ENCODE measurements at regions not wholly inside any gene's neighbourhood (a gene's known extent, or its start where the extent isn't known, plus 50 kb on each side); places are given as distances from the start of the nearest gene placed in this dataset.

GRCh38 chr4:141921293-141921692 is 284.9 kb downstream of the IL15 start:
- Histone ChIP-seq H3K27ac (ENCODE audit: extremely low read length, insufficient read depth, low read length) (no peak overlapping the region), H3K79me2 (ENCODE audit: insufficient read depth, low read length) (no peaks in the 10 kb centered on the region), H3K36me3 (replicated peaks in 1 of 2; ENCODE audit: control insufficient read depth in 1 of 2, insufficient read depth in 2 of 2, low read length in 2 of 2) (no peaks in the 10 kb centered on the region), H2AFZ (ENCODE audit: low read length) (no peak overlapping the region), H3K4me3 (replicated peaks in 1 of 3; ENCODE audit: insufficient read depth in 1 of 3, low read depth in 2 of 3, low read length in 3 of 3) (no peak overlapping the region), H3K9me3 (ENCODE audit: low read length) (0 out of 2 replicates have a peak, but pooled peaks cover 3% of the 10 kb centered on the region), H3K4me1 (ENCODE audit: insufficient read depth, low read length) (no peaks in the 10 kb centered on the region), H3K4me2 (ENCODE audit: low read depth, low read length) (no peak overlapping the region), H3K9ac (ENCODE audit: insufficient read depth, low read depth, low read length) (no peak overlapping the region), H4K20me1 (ENCODE audit: insufficient read depth, low read length) (no peaks in the 10 kb centered on the region), H3K27me3 (ENCODE audit: control insufficient read depth in 1 of 2, insufficient read depth in 2 of 2, low read length in 2 of 2) (no peaks in the 10 kb centered on the region)
- DNase-seq (ENCODE audit: low spot score) (no peak), ATAC-seq (no peak), FAIRE-seq (no peak)
- WGBS (ENCODE audit: low lambda C conversion rate) = 3% methylated on average over 1 of the region's 1 CpG
- CTCF ChIA-PET (ENCODE audit: low intra/inter-chr PET ratio, low total read pairs) = no interaction called here
- no TSS peak for BruUV-seq (replicated peaks)
- in situ Hi-C loops (cut with HindIII; ENCODE audit: extremely low pct_ligation_motif_present, low pct_unique_long_range_greater_than_20kb) = no loop called here
- TF ChIP-seq ZNF572 (CRISPR knock-in tag; IDR thresholded peaks at IDR 0.05) = no peak
- no peak for TF ChIP-seq TOPORS (CRISPR knock-in tag; IDR thresholded peaks at IDR 0.05)
- no peak for TF ChIP-seq ZSCAN21 (CRISPR knock-in tag; IDR thresholded peaks at IDR 0.05; ENCODE audit: borderline replicate concordance)
- TF ChIP-seq ZNF883 (CRISPR knock-in tag; IDR thresholded peaks at IDR 0.05; ENCODE audit: not compliant biosample characterization) = no peak
- TF ChIP-seq ZNF253 (CRISPR knock-in tag; IDR thresholded peaks at IDR 0.05; ENCODE audit: borderline replicate concordance) = no peak
- intact Hi-C loops (cut with micrococcal nuclease; ENCODE audit: unreplicated experiment) = no loop called here
- POLR2A ChIA-PET = no interaction called here

DNA sequence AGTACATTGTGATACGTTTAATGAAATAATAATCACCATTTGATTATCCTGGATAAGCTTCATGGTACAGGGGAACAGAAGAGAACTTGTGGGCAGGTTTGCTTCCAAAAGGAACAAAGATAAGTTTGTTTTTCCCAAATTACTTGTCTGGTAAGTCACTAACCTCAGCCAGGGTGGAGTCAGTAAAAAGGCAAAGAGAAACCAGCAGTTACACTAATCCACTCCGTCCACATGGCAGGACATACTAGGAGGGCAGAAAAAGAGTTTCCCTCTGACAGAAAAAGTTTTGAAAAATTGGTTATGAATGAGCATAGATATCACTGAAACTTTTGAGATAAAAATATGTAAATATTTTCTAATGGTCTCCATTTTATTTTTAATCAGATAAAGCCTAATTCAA is 285.9 kb downstream of the IL15 start:
- DNase-seq (ENCODE audit: low spot score) (no peak), ATAC-seq (no peak), FAIRE-seq (no peak)
- Histone ChIP-seq H3K79me2 (ENCODE audit: insufficient read depth, low read length) (no peaks in the 10 kb centered on the region), H3K4me3 (replicated peaks in 1 of 3; ENCODE audit: insufficient read depth in 1 of 3, low read depth in 2 of 3, low read length in 3 of 3) (no peak overlapping the region), H2AFZ (ENCODE audit: low read length) (no peak overlapping the region), H3K9me3 (ENCODE audit: low read length) (0 out of 2 replicates have a peak, but pooled peaks cover 3% of the 10 kb centered on the region), H3K9ac (ENCODE audit: insufficient read depth, low read depth, low read length) (no peak overlapping the region), H3K4me2 (ENCODE audit: low read depth, low read length) (no peak overlapping the region), H3K36me3 (replicated peaks in 1 of 2; ENCODE audit: control insufficient read depth in 1 of 2, insufficient read depth in 2 of 2, low read length in 2 of 2) (no peaks in the 10 kb centered on the region), H3K4me1 (ENCODE audit: insufficient read depth, low read length) (no peaks in the 10 kb centered on the region), H3K27me3 (ENCODE audit: control insufficient read depth in 1 of 2, insufficient read depth in 2 of 2, low read length in 2 of 2) (no peaks in the 10 kb centered on the region), H4K20me1 (ENCODE audit: insufficient read depth, low read length) (no peaks in the 10 kb centered on the region), H3K27ac (ENCODE audit: extremely low read length, insufficient read depth, low read length) (no peak overlapping the region)
- intact Hi-C loops (cut with micrococcal nuclease; ENCODE audit: unreplicated experiment) (no loop called here), in situ Hi-C loops (cut with HindIII; ENCODE audit: extremely low pct_ligation_motif_present, low pct_unique_long_range_greater_than_20kb) (no loop called here)
- CTCF ChIA-PET (ENCODE audit: low intra/inter-chr PET ratio, low total read pairs) = no interaction called here
- POLR2A ChIA-PET = no interaction called here
- WGBS (ENCODE audit: low lambda C conversion rate) = 0% methylated on average over 2 of the region's 2 CpGs
- no TSS peak for BruUV-seq (replicated peaks)
- no peak for TF ChIP-seq TGIF2 (CRISPR knock-in tag; IDR thresholded peaks at IDR 0.05)
- TF ChIP-seq ZHX2 (IDR thresholded peaks at IDR 0.05; ENCODE audit: low read depth) = no peak
- no peak for TF ChIP-seq ZHX2 (CRISPR knock-in tag; IDR thresholded peaks at IDR 0.05; ENCODE audit: borderline replicate concordance)
- TF ChIP-seq, protein P1, sequence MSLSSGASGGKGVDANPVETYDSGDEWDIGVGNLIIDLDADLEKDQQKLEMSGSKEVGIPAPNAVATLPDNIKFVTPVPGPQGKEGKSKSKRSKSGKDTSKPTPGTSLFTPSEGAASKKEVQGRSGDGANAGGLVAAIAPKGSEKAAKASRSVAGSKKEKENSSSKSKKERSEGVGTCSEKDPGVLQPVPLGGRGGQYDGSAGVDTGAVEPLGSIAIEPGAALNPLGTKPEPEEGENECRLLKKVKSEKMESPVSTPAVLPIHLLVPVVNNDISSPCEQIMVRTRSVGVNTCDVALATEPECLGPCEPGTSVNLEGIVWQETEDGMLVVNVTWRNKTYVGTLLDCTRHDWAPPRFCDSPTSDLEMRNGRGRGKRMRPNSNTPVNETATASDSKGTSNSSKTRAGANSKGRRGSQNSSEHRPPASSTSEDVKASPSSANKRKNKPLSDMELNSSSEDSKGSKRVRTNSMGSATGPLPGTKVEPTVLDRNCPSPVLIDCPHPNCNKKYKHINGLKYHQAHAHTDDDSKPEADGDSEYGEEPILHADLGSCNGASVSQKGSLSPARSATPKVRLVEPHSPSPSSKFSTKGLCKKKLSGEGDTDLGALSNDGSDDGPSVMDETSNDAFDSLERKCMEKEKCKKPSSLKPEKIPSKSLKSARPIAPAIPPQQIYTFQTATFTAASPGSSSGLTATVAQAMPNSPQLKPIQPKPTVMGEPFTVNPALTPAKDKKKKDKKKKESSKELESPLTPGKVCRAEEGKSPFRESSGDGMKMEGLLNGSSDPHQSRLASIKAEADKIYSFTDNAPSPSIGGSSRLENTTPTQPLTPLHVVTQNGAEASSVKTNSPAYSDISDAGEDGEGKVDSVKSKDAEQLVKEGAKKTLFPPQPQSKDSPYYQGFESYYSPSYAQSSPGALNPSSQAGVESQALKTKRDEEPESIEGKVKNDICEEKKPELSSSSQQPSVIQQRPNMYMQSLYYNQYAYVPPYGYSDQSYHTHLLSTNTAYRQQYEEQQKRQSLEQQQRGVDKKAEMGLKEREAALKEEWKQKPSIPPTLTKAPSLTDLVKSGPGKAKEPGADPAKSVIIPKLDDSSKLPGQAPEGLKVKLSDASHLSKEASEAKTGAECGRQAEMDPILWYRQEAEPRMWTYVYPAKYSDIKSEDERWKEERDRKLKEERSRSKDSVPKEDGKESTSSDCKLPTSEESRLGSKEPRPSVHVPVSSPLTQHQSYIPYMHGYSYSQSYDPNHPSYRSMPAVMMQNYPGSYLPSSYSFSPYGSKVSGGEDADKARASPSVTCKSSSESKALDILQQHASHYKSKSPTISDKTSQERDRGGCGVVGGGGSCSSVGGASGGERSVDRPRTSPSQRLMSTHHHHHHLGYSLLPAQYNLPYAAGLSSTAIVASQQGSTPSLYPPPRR (CRISPR knock-in tag; IDR thresholded peaks at IDR 0.05; ENCODE audit: borderline replicate concordance) = no peak
